Loucy (cell line): ENCODE measurements at regions not wholly inside any gene's neighbourhood (a gene's known extent, or its start where the extent isn't known, plus 50 kb on each side); places are given as distances from the start of the nearest gene placed in this dataset.

Experiments used
- EZH2phosphoT487 ChIP-seq: fragments of 200-600 bp; IDR thresholded peaks from 2 replicates; pipeline ENCODE4 v1.6.1; 2018; ENCODE audit warnings: antibody characterized with exemption, mild to moderate bottlenecking, moderate library complexity, borderline replicate concordance
- TF ChIP-seq, protein P1 (sequence below): fragments of 200-600 bp; sonication (generic); conservative IDR thresholded peaks from 2 replicates; pipeline ENCODE4 v1.5.1; 2014; ENCODE audit warnings: mild to moderate bottlenecking, antibody characterized with exemption, low read length

DNA sequence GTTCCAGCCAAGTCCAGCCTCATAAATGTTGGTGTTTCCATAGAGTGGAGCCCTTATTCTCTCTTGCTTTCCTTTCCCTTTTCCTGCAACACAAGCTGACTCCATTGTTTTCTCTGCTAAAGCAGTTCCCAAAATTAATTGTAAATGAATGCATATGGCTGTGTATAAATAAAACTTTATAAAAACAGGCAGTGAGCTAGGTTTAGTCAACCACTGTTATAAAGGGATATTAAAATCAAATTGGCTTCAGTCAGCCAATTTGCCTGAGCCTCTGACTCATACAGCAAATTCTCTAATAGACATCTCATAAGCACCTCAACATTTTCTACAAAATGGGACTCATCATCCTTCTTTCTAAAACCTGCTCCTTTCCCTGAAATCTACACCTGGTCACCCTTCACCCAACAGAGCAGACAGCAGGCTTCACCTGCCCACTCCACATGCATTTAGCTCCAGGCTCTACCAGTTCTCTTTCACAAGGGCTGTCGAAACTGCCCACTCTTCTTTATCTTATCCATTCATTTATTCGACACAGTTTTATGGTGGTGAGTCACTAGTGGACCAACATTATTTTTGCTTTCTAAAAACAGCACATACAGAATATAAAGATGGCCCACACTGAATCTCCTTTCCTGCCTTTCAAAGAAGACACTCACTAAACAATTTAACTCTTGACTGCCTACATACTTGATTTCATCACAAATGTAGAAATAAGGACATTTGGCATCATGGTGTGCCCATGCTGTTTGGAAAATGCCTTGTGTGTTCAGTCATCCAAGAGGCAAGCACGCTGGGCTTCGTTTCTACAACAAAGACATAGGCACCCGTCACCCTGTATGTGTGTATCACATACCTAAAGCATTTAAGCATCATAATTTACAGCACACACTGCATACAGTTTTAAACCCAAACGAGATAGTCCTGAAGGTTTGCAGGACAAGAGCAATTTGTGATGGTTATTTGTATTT, 74.6 kb upstream of the C7orf33 start:
- TF ChIP-seq, protein P1, sequence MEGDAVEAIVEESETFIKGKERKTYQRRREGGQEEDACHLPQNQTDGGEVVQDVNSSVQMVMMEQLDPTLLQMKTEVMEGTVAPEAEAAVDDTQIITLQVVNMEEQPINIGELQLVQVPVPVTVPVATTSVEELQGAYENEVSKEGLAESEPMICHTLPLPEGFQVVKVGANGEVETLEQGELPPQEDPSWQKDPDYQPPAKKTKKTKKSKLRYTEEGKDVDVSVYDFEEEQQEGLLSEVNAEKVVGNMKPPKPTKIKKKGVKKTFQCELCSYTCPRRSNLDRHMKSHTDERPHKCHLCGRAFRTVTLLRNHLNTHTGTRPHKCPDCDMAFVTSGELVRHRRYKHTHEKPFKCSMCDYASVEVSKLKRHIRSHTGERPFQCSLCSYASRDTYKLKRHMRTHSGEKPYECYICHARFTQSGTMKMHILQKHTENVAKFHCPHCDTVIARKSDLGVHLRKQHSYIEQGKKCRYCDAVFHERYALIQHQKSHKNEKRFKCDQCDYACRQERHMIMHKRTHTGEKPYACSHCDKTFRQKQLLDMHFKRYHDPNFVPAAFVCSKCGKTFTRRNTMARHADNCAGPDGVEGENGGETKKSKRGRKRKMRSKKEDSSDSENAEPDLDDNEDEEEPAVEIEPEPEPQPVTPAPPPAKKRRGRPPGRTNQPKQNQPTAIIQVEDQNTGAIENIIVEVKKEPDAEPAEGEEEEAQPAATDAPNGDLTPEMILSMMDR: no peak
- TF ChIP-seq EZH2phosphoT487: no peak
